Astrocyte (in vitro differentiated cells and primary cell): ENCODE measurements at regions not wholly inside any gene's neighbourhood (a gene's known extent, or its start where the extent isn't known, plus 50 kb on each side); places are given as distances from the start of the nearest gene placed in this dataset.
"Not testable (repeated sequence)": the region's sequence is repeated elsewhere in the genome, so short reads cannot be mapped to it uniquely, and the experiment has no call there.

Experiments
- DNase-seq: peaks from one replicate; pipeline ENCODE4 v3.0.0-alpha.2; 2010; ENCODE audit warnings: low read depth
- FAIRE-seq: peaks from 2 replicates; lab custom pipeline; 2011; peaks lifted over from hg19 to GRCh38; lab: Jason Lieb, UNC
- H2AFZ ChIP-seq: 2 replicates; pipeline ENCODE4 v1.6.0; 2012; ENCODE audit warnings: low read depth, low read length, inconsistent platforms
- H3K27ac ChIP-seq: 2 replicates; pipeline ENCODE4 v1.5.1; 2011; ENCODE audit warnings: low read depth, low read length, inconsistent platforms
- H3K27me3 ChIP-seq: 2 replicates; pipeline ENCODE4 v1.6.0; 2011; ENCODE audit warnings: low read length, inconsistent platforms; ENCODE audit not compliant: insufficient read depth
- H3K36me3 ChIP-seq: 2 replicates; pipeline ENCODE4 v1.5.1; 2011; ENCODE audit warnings: low read length, inconsistent platforms; ENCODE audit not compliant: insufficient read depth
- H3K4me1 ChIP-seq: 2 replicates; pipeline ENCODE4 v1.5.1; 2011; ENCODE audit warnings: low read length, inconsistent platforms; ENCODE audit not compliant: insufficient read depth
- H3K4me2 ChIP-seq: 2 replicates; pipeline ENCODE4 v1.6.0; 2012; ENCODE audit warnings: low read length, inconsistent platforms
- H3K4me3 ChIP-seq: 2 replicates; pipeline ENCODE4 v1.5.1; 2011; ENCODE audit warnings: low read depth, mild to moderate bottlenecking, low read length, inconsistent platforms; ENCODE audit not compliant: insufficient read depth
- H3K79me2 ChIP-seq: 2 replicates; pipeline ENCODE4 v1.6.0; 2012; ENCODE audit warnings: mild to moderate bottlenecking, low read length, inconsistent platforms; ENCODE audit not compliant: insufficient read depth
- H3K9ac ChIP-seq: 2 replicates; pipeline ENCODE4 v1.6.0; 2012; ENCODE audit warnings: mild to moderate bottlenecking, low read length, inconsistent platforms
- H3K9me3 ChIP-seq: 2 replicates; pipeline ENCODE4 v1.5.1; 2012; ENCODE audit warnings: low read depth, mild to moderate bottlenecking, low read length, inconsistent platforms; ENCODE audit not compliant: insufficient read depth
- H4K20me1 ChIP-seq: 2 replicates; pipeline ENCODE4 v1.6.0; 2012; ENCODE audit warnings: low read length, inconsistent platforms; ENCODE audit not compliant: insufficient read depth
- H3K27ac Mint-ChIP-seq: one replicate; pipeline ENCODE4 v1.8.0; 2021; ENCODE audit warnings: mild to moderate bottlenecking, mixed read lengths; ENCODE audit not compliant: unreplicated experiment
- H3K27me3 Mint-ChIP-seq: one replicate; pipeline ENCODE4 v1.8.0; 2021; ENCODE audit warnings: low read depth, mixed read lengths; ENCODE audit not compliant: unreplicated experiment
- H3K36me3 Mint-ChIP-seq: one replicate; pipeline ENCODE4 v1.8.0; 2021; ENCODE audit warnings: low read depth, mixed read lengths; ENCODE audit not compliant: unreplicated experiment
- H3K4me1 Mint-ChIP-seq: one replicate; pipeline ENCODE4 v1.8.0; 2021; ENCODE audit warnings: low read depth, mixed read lengths; ENCODE audit not compliant: unreplicated experiment
- H3K4me3 Mint-ChIP-seq: one replicate; pipeline ENCODE4 v1.8.0; 2021; ENCODE audit warnings: mild to moderate bottlenecking, moderate library complexity, mixed read lengths; ENCODE audit not compliant: unreplicated experiment
- H3K9me3 Mint-ChIP-seq: one replicate; pipeline ENCODE4 v1.8.0; 2021; ENCODE audit warnings: mild to moderate bottlenecking, mixed read lengths; ENCODE audit not compliant: unreplicated experiment
- EZH2 ChIP-seq: IDR thresholded peaks from 2 replicates; pipeline ENCODE4 v1.6.1; 2012; ENCODE audit warnings: mild to moderate bottlenecking, low read length, inconsistent platforms; ENCODE audit not compliant: insufficient read depth
- TF ChIP-seq, protein P1 (sequence below): IDR thresholded peaks from 2 replicates; pipeline ENCODE4 v1.5.1; 2011; ENCODE audit warnings: low read depth, mild to moderate bottlenecking, inconsistent platforms, low read length, moderate library complexity; ENCODE audit not compliant: insufficient read depth

DNA sequence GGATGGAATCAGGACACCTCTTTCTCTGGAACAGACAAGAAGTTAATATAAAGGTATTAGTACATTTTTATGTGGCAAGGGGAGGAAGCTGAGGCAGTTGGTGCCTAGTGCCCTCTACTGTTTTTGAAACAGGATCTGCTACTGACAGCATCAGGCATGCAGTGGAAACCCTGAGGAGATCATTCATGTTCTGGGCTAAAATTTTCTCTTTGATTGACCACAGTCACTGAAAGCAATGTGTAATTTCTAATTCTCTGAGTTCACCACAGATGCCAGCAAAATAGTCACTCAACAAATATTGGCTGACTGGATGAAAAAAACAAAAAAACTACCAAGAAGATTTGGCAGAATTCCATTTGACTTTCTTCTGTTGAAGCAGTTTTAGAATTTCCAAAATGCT lies 71.0 kb upstream of the SRRM3 start:
- H3K4me2 ChIP-seq, H3K27ac Mint-ChIP-seq, H3K27ac ChIP-seq, H2AFZ ChIP-seq, FAIRE-seq, H3K36me3 ChIP-seq, H3K9me3 Mint-ChIP-seq, H3K4me3 ChIP-seq, H3K79me2 ChIP-seq, H4K20me1 ChIP-seq, H3K9me3 ChIP-seq, H3K4me1 Mint-ChIP-seq, H3K4me1 ChIP-seq, H3K4me3 Mint-ChIP-seq, H3K36me3 Mint-ChIP-seq, H3K9ac ChIP-seq: not testable (repeated sequence)
- TF ChIP-seq, protein P1, sequence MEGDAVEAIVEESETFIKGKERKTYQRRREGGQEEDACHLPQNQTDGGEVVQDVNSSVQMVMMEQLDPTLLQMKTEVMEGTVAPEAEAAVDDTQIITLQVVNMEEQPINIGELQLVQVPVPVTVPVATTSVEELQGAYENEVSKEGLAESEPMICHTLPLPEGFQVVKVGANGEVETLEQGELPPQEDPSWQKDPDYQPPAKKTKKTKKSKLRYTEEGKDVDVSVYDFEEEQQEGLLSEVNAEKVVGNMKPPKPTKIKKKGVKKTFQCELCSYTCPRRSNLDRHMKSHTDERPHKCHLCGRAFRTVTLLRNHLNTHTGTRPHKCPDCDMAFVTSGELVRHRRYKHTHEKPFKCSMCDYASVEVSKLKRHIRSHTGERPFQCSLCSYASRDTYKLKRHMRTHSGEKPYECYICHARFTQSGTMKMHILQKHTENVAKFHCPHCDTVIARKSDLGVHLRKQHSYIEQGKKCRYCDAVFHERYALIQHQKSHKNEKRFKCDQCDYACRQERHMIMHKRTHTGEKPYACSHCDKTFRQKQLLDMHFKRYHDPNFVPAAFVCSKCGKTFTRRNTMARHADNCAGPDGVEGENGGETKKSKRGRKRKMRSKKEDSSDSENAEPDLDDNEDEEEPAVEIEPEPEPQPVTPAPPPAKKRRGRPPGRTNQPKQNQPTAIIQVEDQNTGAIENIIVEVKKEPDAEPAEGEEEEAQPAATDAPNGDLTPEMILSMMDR = peak; percentile 35
- H3K27me3 ChIP-seq = peaks cover 18% of the 10 kb centered on the region
- peaks cover 23% of the 10 kb centered on the region for H3K27me3 Mint-ChIP-seq
- DNase-seq = peak; percentile 13

DNA sequence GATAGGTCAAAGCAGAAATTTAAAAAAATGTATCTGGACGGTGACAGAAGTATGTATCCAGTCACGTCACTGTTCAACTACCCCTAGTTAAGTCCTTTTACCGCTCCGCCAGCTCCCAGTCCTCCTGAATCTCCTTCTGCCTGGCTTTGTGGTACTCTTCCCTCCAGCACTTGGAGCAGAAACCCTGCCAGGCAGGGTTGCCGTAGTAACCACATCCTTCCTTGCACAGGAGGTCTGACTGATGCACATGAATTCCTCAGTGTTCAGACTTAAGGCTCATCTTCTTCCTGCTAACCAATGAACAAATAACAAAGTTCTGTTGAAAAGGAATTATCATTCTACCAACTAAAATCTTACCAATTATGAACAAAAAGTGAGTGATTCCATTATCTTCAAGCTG lies 69.8 kb upstream of the SRRM3 start:
- not testable (repeated sequence) for H3K4me1 Mint-ChIP-seq, H3K27ac ChIP-seq, H3K4me1 ChIP-seq, H3K36me3 Mint-ChIP-seq, H3K4me2 ChIP-seq, H3K9me3 Mint-ChIP-seq, DNase-seq, H3K27ac Mint-ChIP-seq, H3K79me2 ChIP-seq, H3K9ac ChIP-seq, H4K20me1 ChIP-seq, H3K36me3 ChIP-seq, H3K4me3 ChIP-seq, H3K9me3 ChIP-seq, H3K4me3 Mint-ChIP-seq, H2AFZ ChIP-seq, FAIRE-seq
- peaks cover 25% of the 10 kb centered on the region for H3K27me3 Mint-ChIP-seq
- peaks cover 26% of the 10 kb centered on the region for H3K27me3 ChIP-seq

DNA sequence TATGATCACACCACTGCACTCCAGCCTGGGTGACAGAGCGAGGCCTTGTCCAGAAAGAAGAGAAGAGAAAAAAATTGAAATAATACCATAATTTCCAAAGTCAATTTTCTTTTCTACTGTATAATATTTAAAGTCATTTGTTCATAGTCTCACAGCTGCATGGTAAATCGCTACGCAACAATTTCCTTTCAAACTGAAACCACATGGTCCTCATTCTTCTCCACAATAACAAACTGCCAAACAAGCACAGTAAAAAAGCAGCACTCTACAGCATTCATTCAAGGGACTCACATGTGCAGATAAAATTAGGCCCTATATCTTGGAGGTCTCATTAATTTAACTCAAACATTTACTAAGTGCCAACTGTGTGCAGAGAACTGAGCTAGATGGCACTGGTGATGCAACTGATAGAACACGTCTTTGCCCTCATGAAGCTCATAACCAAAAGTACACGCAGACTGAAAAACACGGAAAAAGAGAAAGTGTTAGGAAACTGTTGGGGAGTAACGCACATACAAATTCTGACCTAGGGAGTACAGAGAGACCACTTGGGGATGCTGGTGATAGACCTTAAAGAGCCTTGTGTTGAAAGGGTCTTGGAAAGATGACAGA lies 68.4 kb upstream of the SRRM3 start:
- H3K27me3 Mint-ChIP-seq = peaks cover 22% of the 10 kb centered on the region
- no peak overlapping the region for H3K4me3 ChIP-seq
- H3K27ac ChIP-seq = no peak overlapping the region
- H2AFZ ChIP-seq = no peak overlapping the region
- FAIRE-seq (no peak), DNase-seq (no peak)
- no peak overlapping the region for H3K27ac Mint-ChIP-seq
- TF ChIP-seq, protein P1 = no peak
- no peak for TF ChIP-seq EZH2
- H3K4me1 Mint-ChIP-seq = no peaks in the 10 kb centered on the region
- H3K4me1 ChIP-seq = no peaks in the 10 kb centered on the region
- H3K9me3 Mint-ChIP-seq = no peaks in the 10 kb centered on the region
- no peaks in the 10 kb centered on the region for H3K9me3 ChIP-seq
- no peak overlapping the region for H3K4me3 Mint-ChIP-seq
- H3K36me3 ChIP-seq = no peaks in the 10 kb centered on the region
- no peaks in the 10 kb centered on the region for H4K20me1 ChIP-seq
- peaks cover 2% of the 10 kb centered on the region for H3K36me3 Mint-ChIP-seq
- H3K27me3 ChIP-seq = peaks cover 28% of the 10 kb centered on the region
- H3K9ac ChIP-seq = no peak overlapping the region
- H3K79me2 ChIP-seq = no peaks in the 10 kb centered on the region
- H3K4me2 ChIP-seq = no peak overlapping the region
